Nephron (organoid): ENCODE measurements at regions not wholly inside any gene's neighbourhood (a gene's known extent, or its start where the extent isn't known, plus 50 kb on each side); places are given as distances from the start of the nearest gene placed in this dataset.

Experiments used
- H3K27ac Mint-ChIP-seq, 3 experiments: 2 replicates each; pipeline ENCODE4 v1.8.0; 2020; ENCODE audit warnings: mixed read lengths in 3 of 3, mild to moderate bottlenecking in 2 of 3, moderate library complexity in 1 of 3
- H3K27me3 Mint-ChIP-seq: 2 replicates; pipeline ENCODE4 v1.8.0; 2021; ENCODE audit warnings: low read depth, mild to moderate bottlenecking, moderate library complexity, mixed read lengths
- H3K36me3 Mint-ChIP-seq: 2 replicates; pipeline ENCODE4 v1.8.0; 2020; ENCODE audit warnings: low read depth, mixed read lengths
- H3K4me1 Mint-ChIP-seq: 2 replicates; pipeline ENCODE4 v1.8.0; 2020; ENCODE audit warnings: mixed read lengths
- H3K4me3 Mint-ChIP-seq, 3 experiments: 2 replicates each; pipeline ENCODE4 v1.8.0; 2020; ENCODE audit warnings: mild to moderate bottlenecking in 3 of 3, mixed read lengths in 3 of 3, moderate library complexity in 2 of 3
- H3K9me3 Mint-ChIP-seq: 2 replicates; pipeline ENCODE4 v1.8.0; 2020; ENCODE audit warnings: mixed read lengths
- CTCF ChIP-seq, 3 experiments: fragments of 200-600 bp; sonication (generic); IDR thresholded peaks; one replicate each; pipeline ENCODE4 v1.5.0; 2021; ENCODE audit warnings: antibody characterized with exemption in 3 of 3; ENCODE audit not compliant: unreplicated experiment in 3 of 3

- Mint-ChIP-seq H3K36me3 (no peaks in the 10 kb centered on the region), H3K27ac (no peak overlapping the region), H3K27me3 (peaks cover 3% of the 10 kb centered on the region), H3K4me3 (no peak overlapping the region), H3K4me1 (peaks cover 11% of the 10 kb centered on the region), H3K9me3 (peaks cover 4% of the 10 kb centered on the region)
- no peak for TF ChIP-seq CTCF (IDR thresholded peaks at IDR 0.05; ENCODE audit: unreplicated experiment in 3 of 3)
Measured at GRCh38 chr16:10333321-10334032, 52.4 kb upstream of the ATF7IP2 start.

DNA sequence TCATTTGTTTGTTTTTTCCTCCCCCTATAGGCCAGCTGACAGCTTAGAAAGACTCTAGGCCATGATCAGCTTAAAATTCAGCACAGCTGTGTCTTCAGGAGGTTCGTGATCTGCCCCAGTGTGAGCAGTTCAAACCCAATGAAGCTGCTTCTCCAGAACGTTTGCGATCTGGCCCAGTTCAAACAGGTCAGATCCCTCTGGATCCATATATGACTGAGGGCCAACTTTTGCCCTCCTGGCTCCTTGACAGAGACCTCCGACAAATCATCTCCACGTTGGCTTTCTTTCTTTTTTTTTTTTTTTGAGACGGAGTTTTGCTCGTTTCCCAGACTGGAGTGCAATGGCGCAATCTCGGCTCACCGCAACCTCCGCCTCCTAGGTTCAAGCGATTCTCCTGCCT is 50.2 kb upstream of the ATF7IP2 start:
- TF ChIP-seq CTCF (IDR thresholded peaks at IDR 0.05; ENCODE audit: unreplicated experiment in 3 of 3) = no peak
- H3K4me1 Mint-ChIP-seq = peaks cover 12% of the 10 kb centered on the region
- H3K36me3 Mint-ChIP-seq = peaks cover 11% of the 10 kb centered on the region
- no peak overlapping the region for H3K27ac Mint-ChIP-seq
- H3K4me3 Mint-ChIP-seq = no peak overlapping the region
- peaks cover 3% of the 10 kb centered on the region for H3K27me3 Mint-ChIP-seq
- H3K9me3 Mint-ChIP-seq = peaks cover 21% of the 10 kb centered on the region
